GM19463 (cell line): ENCODE measurements at regions not wholly inside any gene's neighbourhood (a gene's known extent, or its start where the extent isn't known, plus 50 kb on each side); places are given as distances from the start of the nearest gene placed in this dataset.
A peak's percentile ranks its signal among the peaks of the same experiment; 100 is the strongest.

Experiments used
- ATAC-seq: cut with Tn5 transposase; IDR thresholded peaks from one replicate; pipeline ENCODE4 v1.9.1; 2021; ENCODE audit warnings: mild to moderate bottlenecking, moderate library complexity; ENCODE audit not compliant: unreplicated experiment

DNA sequence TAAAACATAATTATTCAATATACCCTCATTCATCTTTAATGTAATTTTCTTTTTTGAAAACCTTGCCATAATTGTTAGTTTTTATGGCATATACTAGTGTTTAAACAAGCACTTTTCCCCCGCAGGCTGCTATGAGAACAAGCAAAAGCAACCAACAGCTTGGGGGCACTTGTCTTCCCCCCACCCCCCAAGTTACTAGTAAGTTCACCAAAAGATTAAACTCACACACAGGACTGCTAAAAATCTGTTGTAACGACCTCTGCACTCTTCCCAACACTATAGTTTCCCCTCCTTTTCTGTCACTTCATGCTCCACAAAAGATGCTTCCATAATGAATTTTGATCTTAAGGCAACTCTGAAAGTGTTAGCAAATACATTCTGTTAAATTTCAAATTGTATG lies 474.9 kb upstream of the SOX5 start:
- ATAC-seq: no peak

DNA sequence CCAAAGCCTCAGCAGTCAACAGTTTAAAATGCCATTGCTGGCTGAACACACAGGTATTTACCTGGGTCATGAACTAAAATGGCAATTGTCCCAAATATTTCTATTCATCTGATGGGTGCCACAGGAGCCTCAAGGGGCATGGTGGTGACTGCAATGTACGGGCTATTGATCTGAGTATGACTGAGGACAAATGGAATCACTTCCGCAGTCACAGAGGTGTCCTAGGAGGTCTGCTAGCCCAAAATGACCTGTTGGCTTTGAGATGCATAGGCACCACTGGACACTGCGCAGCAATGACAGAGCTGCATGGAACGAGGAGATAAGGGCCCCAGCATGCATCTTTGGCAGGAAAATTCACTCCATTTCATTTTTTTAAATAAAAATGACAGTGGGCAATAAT lies 474.1 kb upstream of the SOX5 start:
- no peak for ATAC-seq

DNA sequence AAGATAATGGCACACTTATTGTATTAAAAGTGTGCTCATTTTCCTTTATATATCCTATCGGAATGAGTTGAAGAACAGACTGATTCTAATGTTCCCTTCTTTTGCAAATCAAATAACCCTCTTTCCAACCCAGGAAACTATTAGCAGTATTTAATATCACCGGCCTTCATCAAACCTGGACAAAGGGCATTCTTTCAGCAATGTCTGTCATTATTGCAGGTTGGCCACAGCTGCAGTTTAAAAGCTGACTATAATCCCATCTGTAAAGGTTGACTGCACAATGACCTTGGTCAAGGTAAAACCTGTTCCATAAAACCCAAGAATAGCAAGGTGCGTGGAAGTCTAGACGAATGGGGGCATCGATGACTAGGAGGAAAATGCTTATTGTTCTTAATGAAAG lies 472.3 kb upstream of the SOX5 start:
- ATAC-seq: no peak

DNA sequence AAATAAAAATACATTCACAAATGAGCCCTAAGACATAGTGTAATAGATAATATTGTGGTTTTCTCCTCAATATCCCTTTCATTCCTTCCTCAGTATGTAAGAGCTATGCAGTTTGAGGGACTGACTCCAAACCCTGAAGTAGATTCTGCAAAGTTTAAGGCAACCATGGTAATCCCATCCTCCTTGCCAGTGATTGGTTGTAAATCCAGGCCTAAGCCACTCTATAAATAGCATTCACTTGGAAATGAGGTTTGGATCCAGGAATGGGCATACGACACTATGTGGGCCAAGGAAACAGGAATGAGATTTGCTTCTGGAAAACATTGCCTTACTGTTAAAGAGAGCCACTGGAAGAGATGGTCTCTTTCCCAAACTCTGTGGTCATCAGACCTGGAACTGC lies 468.7 kb upstream of the SOX5 start:
- ATAC-seq: no peak

- no peak for ATAC-seq
Measured at GRCh38 chr12:24416423-24417109, 467.1 kb upstream of the SOX5 start.

GRCh38 chr12:24415934-24416333 lies 466.5 kb upstream of the SOX5 start:
- ATAC-seq: no peak

DNA sequence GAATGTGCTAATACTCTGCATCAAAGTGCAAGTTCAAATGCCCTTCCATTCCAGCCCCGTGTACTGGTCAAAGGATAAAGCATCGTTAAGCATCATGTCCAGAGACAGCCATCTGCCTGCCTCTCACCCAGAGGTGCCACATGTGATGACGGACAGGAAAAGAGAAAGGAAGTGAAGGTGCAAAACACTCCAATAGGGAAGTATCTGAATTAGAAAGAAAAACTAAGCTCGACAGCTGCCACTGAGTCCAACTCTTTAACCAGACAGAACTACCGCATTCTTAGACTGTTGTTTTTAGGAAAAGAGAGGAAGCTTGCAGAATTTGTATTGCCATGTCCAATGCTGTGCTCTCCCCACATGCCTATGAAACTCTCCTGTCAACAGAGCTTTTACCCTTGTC lies 465.0 kb upstream of the SOX5 start:
- ATAC-seq: no peak

GRCh38 chr12:24411948-24412347 lies 462.5 kb upstream of the SOX5 start:
- ATAC-seq: no peak

DNA sequence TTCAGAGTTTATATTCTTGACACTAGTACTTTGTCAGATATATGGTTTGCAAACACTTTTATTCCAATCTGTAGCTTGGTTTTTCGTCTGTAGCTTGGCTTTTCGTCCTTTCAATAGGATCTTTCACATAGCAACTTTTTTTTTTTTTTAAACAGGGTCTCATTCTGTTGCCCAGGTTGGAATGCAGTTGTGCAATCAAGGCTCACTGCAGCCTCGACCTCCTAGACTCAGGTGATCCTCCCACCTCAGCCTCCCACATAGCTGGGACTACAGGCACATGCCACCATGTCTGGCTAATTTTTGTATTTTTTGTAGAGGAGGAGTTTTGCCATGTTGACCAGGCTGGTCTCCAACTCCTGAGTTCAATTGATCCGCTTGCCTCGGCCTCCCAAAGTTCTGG lies 460.4 kb upstream of the SOX5 start:
- ATAC-seq: no peak

- no peak for ATAC-seq
Measured at GRCh38 chr12:24408305-24408704, 458.8 kb upstream of the SOX5 start.

GRCh38 chr12:24407884-24408283 lies 458.4 kb upstream of the SOX5 start:
- ATAC-seq: no peak

GRCh38 chr12:24404086-24404815 lies 454.8 kb upstream of the SOX5 start:
- ATAC-seq: no peak

DNA sequence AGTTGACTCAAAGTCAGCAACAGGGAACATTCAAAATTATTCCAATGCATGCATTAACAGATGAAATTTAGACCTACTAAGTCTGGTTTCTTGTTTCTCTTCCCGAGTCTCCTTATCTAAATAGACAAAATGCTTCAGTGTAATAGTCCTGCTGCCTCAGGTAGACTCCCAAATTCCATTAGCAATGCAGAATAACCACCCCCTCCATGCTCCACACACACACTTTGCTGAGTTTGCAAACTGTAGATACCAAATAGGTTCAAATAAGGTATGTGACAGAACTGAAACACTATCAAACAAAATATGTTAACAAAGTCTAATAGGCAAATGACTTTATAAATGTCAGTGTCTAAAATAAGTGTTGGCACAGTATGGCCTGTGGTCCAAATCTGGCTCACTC lies 451.1 kb upstream of the SOX5 start:
- ATAC-seq: no peak

GRCh38 chr12:24398605-24399004 lies 449.1 kb upstream of the SOX5 start:
- ATAC-seq: peak; percentile 79

- ATAC-seq: no peak
Measured at GRCh38 chr12:24396224-24396623, 446.8 kb upstream of the SOX5 start.

DNA sequence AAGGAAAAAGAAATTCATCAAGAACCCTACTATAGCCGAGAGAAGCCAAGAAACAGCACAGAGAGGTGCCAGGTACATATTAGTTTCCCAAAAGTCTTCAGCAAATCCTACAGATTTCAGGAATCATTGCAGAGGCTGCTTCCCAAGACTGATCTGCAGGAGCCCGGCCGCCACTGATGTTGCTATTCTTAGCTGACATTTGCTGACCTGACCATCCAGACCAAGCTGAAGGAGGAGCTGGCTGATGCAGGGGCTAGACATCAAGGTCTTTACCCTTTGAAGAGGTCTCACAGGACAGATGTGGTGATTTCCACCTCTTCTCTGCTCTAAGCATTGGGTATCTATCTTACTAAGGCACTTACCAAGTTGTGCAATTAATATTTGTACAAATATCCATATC lies 444.8 kb upstream of the SOX5 start:
- ATAC-seq: no peak

GRCh38 chr12:24393071-24393470 lies 443.6 kb upstream of the SOX5 start:
- ATAC-seq: no peak

- no peak for ATAC-seq
Measured at GRCh38 chr12:24389394-24389793, 439.9 kb upstream of the SOX5 start.

DNA sequence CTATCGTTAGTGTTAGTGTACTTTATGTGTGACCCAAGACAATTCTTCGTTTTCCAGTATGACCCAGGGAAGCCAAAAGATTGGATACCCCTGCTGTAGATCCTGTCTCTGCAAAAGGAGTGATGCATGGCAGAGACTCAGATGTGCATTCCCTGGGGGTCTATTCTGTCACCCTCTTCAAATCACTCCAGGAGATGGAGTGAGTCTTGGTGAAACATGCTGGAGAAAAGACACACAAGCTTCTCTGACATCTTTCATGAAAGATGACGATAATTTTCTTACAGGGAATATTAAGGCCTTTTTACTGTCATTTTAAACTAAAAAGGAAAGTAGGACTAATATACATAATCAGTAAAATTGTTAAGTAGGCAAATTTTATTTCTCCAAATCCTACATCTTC lies 437.9 kb upstream of the SOX5 start:
- ATAC-seq: no peak

GRCh38 chr12:24386836-24387235 lies 437.4 kb upstream of the SOX5 start:
- ATAC-seq: no peak

DNA sequence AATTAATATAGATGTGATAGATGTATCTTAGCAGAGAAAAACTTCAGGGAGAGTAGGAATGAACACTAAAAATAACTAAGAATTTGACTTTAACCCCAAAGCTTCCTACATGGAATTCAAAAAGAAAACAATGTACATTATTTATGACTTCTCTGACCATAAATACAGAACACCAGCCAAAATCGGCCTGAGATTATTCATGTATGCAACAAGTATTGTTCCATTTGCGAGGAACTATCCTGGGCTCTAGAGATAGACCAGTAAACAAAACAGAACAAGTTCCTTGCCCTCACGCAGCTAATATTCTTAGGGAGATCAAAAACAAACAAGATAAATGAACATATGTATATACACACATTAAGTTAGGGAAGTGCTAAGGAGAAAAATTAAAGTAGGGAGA lies 432.3 kb upstream of the SOX5 start:
- no peak for ATAC-seq

GRCh38 chr12:24379861-24380521 lies 430.5 kb upstream of the SOX5 start:
- no peak for ATAC-seq
